WERI-Rb-1 (cell line): ENCODE measurements at regions not wholly inside any gene's neighbourhood (a gene's known extent, or its start where the extent isn't known, plus 50 kb on each side); places are given as distances from the start of the nearest gene placed in this dataset.

Source experiments
- DNase-seq: peaks from one replicate; pipeline ENCODE4 v3.0.0-alpha.2; 2020
- H3K27ac ChIP-seq: fragments of 250-450 bp; sonication (Bioruptor Pico); 2 replicates; pipeline ENCODE4 v1.5.1; 2020; ENCODE audit warnings: mild to moderate bottlenecking, moderate library complexity
- H3K27me3 ChIP-seq: fragments of 250-450 bp; sonication (Bioruptor Pico); 2 replicates; pipeline ENCODE4 v1.5.1; 2021; ENCODE audit warnings: mild to moderate bottlenecking, low read depth, moderate library complexity; ENCODE audit not compliant: insufficient read depth, severe bottlenecking
- H3K36me3 ChIP-seq: fragments of 250-450 bp; sonication (Bioruptor Pico); 2 replicates; pipeline ENCODE4 v1.5.1; 2020; ENCODE audit warnings: mild to moderate bottlenecking, moderate library complexity
- H3K4me3 ChIP-seq: 2 replicates; pipeline ENCODE4 v1.5.1; 2011; ENCODE audit warnings: low read depth, mild to moderate bottlenecking, control low read depth, low read length
- H3K9me3 ChIP-seq: fragments of 250-450 bp; sonication (Bioruptor Pico); 2 replicates; pipeline ENCODE4 v1.5.1; 2021; ENCODE audit warnings: mild to moderate bottlenecking, moderate library complexity; ENCODE audit not compliant: severe bottlenecking
- TF ChIP-seq, protein P1 (sequence below): IDR thresholded peaks from 2 replicates; pipeline ENCODE4 v1.5.1; 2011; ENCODE audit warnings: low read depth, mild to moderate bottlenecking, control low read depth, inconsistent platforms, low read length

DNA sequence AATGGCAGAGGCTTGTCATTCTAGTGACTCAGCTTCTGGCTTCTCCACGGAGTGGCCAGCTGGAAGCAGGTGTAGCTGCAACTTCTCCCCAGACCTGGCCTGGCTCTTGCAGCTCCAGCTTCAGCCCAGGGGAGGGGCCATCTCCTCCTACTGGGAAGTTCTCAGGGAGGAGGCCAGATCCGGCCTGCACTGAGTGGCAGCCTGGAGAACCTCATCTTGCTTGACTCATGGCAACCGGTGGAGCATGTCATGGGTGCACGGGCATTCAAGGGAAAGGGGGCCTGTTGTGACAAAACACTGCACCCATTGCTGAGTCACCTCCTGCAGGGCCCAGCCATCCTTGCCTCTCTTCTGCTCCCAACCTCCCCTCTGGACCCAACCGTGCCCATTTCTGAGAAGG is 273.9 kb upstream of the MAF start:
- Histone ChIP-seq H3K27me3 (peaks cover 89% of the 10 kb centered on the region), H3K36me3 (no peaks in the 10 kb centered on the region), H3K9me3 (no peaks in the 10 kb centered on the region), H3K27ac (no peak overlapping the region), H3K4me3 (no peak overlapping the region)
- TF ChIP-seq, protein P1, sequence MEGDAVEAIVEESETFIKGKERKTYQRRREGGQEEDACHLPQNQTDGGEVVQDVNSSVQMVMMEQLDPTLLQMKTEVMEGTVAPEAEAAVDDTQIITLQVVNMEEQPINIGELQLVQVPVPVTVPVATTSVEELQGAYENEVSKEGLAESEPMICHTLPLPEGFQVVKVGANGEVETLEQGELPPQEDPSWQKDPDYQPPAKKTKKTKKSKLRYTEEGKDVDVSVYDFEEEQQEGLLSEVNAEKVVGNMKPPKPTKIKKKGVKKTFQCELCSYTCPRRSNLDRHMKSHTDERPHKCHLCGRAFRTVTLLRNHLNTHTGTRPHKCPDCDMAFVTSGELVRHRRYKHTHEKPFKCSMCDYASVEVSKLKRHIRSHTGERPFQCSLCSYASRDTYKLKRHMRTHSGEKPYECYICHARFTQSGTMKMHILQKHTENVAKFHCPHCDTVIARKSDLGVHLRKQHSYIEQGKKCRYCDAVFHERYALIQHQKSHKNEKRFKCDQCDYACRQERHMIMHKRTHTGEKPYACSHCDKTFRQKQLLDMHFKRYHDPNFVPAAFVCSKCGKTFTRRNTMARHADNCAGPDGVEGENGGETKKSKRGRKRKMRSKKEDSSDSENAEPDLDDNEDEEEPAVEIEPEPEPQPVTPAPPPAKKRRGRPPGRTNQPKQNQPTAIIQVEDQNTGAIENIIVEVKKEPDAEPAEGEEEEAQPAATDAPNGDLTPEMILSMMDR = no peak
- DNase-seq = no peak

DNA sequence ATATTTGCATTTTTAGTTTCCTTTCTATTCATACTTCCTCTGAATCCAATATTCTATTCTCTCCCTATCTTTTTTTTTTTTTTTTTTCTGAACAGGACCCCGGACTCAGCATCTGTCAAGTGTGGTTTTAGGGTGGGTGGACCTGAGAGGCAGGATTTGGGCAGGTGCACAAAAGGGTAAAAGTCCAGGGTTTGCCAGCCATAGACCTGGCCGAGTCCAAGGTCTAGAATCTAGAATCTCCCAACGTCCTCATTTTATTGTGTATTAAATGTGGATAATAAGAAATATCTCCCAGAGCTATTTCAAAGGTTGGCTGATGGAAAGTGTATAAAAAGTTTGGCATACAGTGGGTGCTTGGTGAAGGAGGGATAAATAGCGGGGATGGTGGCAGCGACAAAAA is 273.3 kb upstream of the MAF start:
- H3K4me3 ChIP-seq = no peak overlapping the region
- TF ChIP-seq, protein P1 = no peak
- H3K27ac ChIP-seq = no peak overlapping the region
- H3K27me3 ChIP-seq = peaks cover 89% of the 10 kb centered on the region
- no peaks in the 10 kb centered on the region for H3K36me3 ChIP-seq
- no peaks in the 10 kb centered on the region for H3K9me3 ChIP-seq
- no peak for DNase-seq

DNA sequence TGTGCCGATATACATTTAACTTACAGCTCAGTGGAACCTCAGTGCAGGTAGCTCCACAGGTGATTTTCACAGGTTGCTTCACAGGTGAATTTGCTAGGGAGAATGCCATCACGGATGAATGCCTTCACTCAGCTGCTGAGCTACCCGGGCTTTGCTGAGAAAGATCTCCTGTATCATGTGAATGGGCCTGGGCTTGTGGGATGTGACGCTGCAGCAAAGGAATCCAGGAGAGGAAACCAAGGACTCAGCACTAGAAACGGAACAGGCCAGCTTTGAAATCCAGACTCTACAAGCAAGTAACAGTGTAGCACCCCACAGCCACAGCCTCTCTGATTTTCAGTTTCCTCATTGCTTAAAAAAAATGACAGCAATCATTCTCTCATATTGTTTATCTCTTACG is 271.4 kb upstream of the MAF start:
- TF ChIP-seq, protein P1 = no peak
- Histone ChIP-seq H3K36me3 (no peaks in the 10 kb centered on the region), H3K27ac (no peak overlapping the region), H3K9me3 (no peaks in the 10 kb centered on the region), H3K27me3 (peaks cover 89% of the 10 kb centered on the region), H3K4me3 (no peak overlapping the region)
- DNase-seq = no peak

DNA sequence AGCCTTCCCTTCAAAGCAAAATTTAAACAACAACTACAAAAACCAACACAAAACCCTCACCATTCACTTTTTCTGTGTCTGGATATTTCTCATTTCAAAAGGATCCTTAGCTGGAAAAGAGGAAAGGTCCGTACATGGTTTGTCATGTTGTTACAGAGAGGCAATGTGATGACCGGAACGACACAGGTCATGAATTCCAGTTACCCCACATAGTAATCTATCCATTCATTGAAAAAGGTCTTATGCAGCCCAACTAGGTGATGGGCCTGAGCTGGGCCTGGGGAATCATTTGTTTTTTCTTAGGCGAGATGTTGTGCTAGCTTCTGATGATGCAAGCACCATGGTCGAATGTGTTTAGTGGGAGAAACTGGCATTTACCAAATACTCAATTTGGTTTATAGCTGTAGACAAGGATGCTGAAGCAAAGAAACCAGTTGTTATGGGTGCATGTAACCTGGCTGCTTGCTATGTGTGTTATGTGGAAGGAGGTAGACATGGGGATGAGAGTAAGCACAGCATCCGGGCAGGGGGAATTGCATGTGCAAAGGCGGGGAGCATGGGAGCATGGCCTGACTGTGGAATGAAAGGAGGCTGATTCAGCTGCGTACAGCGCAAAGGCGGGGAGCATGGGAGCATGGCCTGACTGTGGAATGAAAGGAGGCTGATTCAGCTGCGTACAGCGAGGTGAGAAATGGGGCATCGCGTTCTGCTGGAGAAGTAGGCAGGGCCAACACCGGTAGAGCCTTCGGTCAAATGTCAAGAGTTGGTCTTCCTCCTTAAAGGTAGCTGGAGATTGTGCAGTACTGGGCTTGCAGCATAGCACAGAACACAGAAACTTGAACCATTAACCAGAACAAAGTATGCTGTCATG is 269.7 kb upstream of the MAF start:
- TF ChIP-seq, protein P1 = no peak
- Histone ChIP-seq H3K27me3 (peaks cover 84% of the 10 kb centered on the region), H3K4me3 (no peak overlapping the region), H3K27ac (no peak overlapping the region), H3K9me3 (no peaks in the 10 kb centered on the region), H3K36me3 (no peaks in the 10 kb centered on the region)
- DNase-seq = no peak

DNA sequence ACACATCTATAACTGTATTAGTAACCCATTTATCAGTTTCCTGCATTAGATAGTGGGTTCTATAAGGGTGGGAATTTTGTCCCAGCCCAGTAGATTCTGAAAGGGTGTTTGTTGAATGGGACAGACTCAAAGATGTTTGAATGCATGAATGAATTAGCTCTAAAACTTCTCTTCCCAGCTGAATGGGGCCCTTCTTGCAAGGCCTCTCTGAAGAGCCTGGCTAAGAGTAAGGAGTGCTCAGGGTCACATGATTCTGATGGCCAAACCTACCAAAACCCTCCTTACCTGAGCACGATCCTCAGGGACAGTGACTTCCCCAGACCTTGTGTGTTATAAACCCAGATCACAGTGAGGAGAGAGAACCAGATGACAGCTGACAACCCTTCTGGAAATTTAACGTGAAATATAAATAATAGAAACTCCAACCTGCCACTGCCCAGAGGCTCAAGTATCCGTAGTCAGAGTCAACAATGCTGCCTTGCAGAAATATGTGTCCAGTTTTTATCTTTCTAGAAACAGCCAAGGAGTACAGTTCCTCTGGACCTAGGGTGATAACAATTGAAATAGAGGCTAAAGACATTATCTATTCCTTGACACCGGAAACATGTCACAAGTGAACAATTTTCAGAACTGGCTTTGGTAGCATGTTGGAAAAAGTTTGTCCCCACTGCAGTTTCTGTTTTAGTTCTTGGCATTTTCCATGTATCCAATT is 268.9 kb upstream of the MAF start:
- no peak overlapping the region for H3K4me3 ChIP-seq
- no peaks in the 10 kb centered on the region for H3K9me3 ChIP-seq
- DNase-seq = no peak
- TF ChIP-seq, protein P1 = no peak
- H3K27me3 ChIP-seq = peaks cover 86% of the 10 kb centered on the region
- no peaks in the 10 kb centered on the region for H3K36me3 ChIP-seq
- H3K27ac ChIP-seq = no peak overlapping the region
